Ecto neural progenitor cell (in vitro differentiated cells): ENCODE measurements at regions not wholly inside any gene's neighbourhood (a gene's known extent, or its start where the extent isn't known, plus 50 kb on each side); places are given as distances from the start of the nearest gene placed in this dataset.
"Not testable (repeated sequence)": the region's sequence is repeated elsewhere in the genome, so short reads cannot be mapped to it uniquely, and the experiment has no call there.

ENCODE experiments used
- DNase-seq: peaks from one replicate; pipeline ENCODE4 v3.0.0-alpha.2; 2018; ENCODE audit warnings: low spot score

GRCh38 chr2:216775043-216775453, 79.7 kb upstream of the IGFBP5 start:
- no peak for DNase-seq

GRCh38 chr2:216774620-216775019, 79.3 kb upstream of the IGFBP5 start:
- DNase-seq: no peak

GRCh38 chr2:216774180-216774579, 78.8 kb upstream of the IGFBP5 start:
- DNase-seq: no peak

- DNase-seq: no peak
Measured at GRCh38 chr2:216773072-216773471, 77.7 kb upstream of the IGFBP5 start.

GRCh38 chr2:216770717-216771116, 75.4 kb upstream of the IGFBP5 start:
- DNase-seq: no peak

- no peak for DNase-seq
Measured at GRCh38 chr2:216770050-216770449, 74.7 kb upstream of the IGFBP5 start.

- DNase-seq: no peak
Measured at GRCh38 chr2:216769626-216770025, 74.3 kb upstream of the IGFBP5 start.

GRCh38 chr2:216768908-216769411, 73.6 kb upstream of the IGFBP5 start:
- no peak for DNase-seq

GRCh38 chr2:216765761-216766262, 70.5 kb upstream of the IGFBP5 start:
- peak; percentile 91 for DNase-seq

- no peak for DNase-seq
Measured at GRCh38 chr2:216763396-216763795, 68.0 kb upstream of the IGFBP5 start.

GRCh38 chr2:216761809-216762208, 66.5 kb upstream of the IGFBP5 start:
- no peak for DNase-seq

GRCh38 chr2:216761133-216761532, 65.8 kb upstream of the IGFBP5 start:
- DNase-seq: no peak

- peak; percentile 36 for DNase-seq
Measured at GRCh38 chr2:216758256-216759155, 63.2 kb upstream of the IGFBP5 start.

- no peak for DNase-seq
Measured at GRCh38 chr2:216757532-216757931, 62.2 kb upstream of the IGFBP5 start.

GRCh38 chr2:216756435-216756834, 61.1 kb upstream of the IGFBP5 start:
- DNase-seq: peak; percentile 16

GRCh38 chr2:216754812-216755211, 59.5 kb upstream of the IGFBP5 start:
- no peak for DNase-seq

GRCh38 chr2:216754336-216754735, 59.0 kb upstream of the IGFBP5 start:
- DNase-seq: no peak

- no peak for DNase-seq
Measured at GRCh38 chr2:216752855-216753505, 57.6 kb upstream of the IGFBP5 start.

- DNase-seq: not testable (repeated sequence)
Measured at GRCh38 chr2:216750750-216751149, 55.4 kb upstream of the IGFBP5 start.

- peak; percentile 4 for DNase-seq
Measured at GRCh38 chr2:216746268-216746667, 50.9 kb upstream of the IGFBP5 start.

- DNase-seq: no peak
Measured at GRCh38 chr2:216745453-216745852, 50.1 kb upstream of the IGFBP5 start.
